Keratinocyte (primary cell): ENCODE measurements at regions not wholly inside any gene's neighbourhood (a gene's known extent, or its start where the extent isn't known, plus 50 kb on each side); places are given as distances from the start of the nearest gene placed in this dataset.

Experiments used
- DNase-seq: peaks from one replicate; pipeline ENCODE4 v3.0.0-alpha.2; 2011; ENCODE audit warnings: low read depth, missing footprints, low spot score
- FAIRE-seq: peaks from 2 replicates; lab custom pipeline; 2011; peaks lifted over from hg19 to GRCh38; lab: Jason Lieb, UNC
- H2AFZ ChIP-seq: 2 replicates; pipeline ENCODE4 v1.6.0; 2012; ENCODE audit warnings: low read length, control low read depth, inconsistent platforms; ENCODE audit not compliant: control insufficient read depth
- H3K27ac ChIP-seq: 2 replicates; pipeline ENCODE4 v1.5.1; 2011; ENCODE audit warnings: low read length; ENCODE audit not compliant: control insufficient read depth, insufficient read depth
- H3K27me3 ChIP-seq: 3 replicates; pipeline ENCODE4 v1.6.0; 2011; ENCODE audit warnings: low read length; ENCODE audit not compliant: control insufficient read depth, insufficient read depth; ENCODE audit errors: extremely low read depth
- H3K36me3 ChIP-seq, 2 experiments: 2 replicates in 1 of 2; 3 replicates in 1 of 2; pipeline ENCODE4 v1.5.1; 2011; ENCODE audit warnings: low read length in 2 of 2, mild to moderate bottlenecking in 1 of 2; ENCODE audit not compliant: control insufficient read depth in 2 of 2, insufficient read depth in 2 of 2; ENCODE audit errors: extremely low read depth in 1 of 2
- H3K4me1 ChIP-seq: 3 replicates; pipeline ENCODE4 v1.5.1; 2011; ENCODE audit warnings: low read length; ENCODE audit not compliant: control insufficient read depth, insufficient read depth; ENCODE audit errors: extremely low read depth
- H3K4me2 ChIP-seq: 3 replicates; pipeline ENCODE4 v1.6.0; 2011; ENCODE audit warnings: low read depth, low read length; ENCODE audit not compliant: control insufficient read depth, insufficient read depth; ENCODE audit errors: extremely low read depth
- H3K4me3 ChIP-seq, 3 experiments: fragments of 200-600 bp in 1 of 3; sonication (generic) in 1 of 3; 2 replicates in 2 of 3; 3 replicates in 1 of 3; pipeline ENCODE4 v1.5.1; 2011 to 2016; ENCODE audit warnings: low read length in 3 of 3, mild to moderate bottlenecking in 3 of 3, control low read depth in 2 of 3, inconsistent platforms in 1 of 3, low read depth in 1 of 3, mixed read lengths in 1 of 3, mixed run types in 1 of 3, moderate library complexity in 1 of 3; ENCODE audit not compliant: control insufficient read depth in 2 of 3, insufficient read depth in 2 of 3; ENCODE audit errors: extremely low read depth in 1 of 3
- H3K79me2 ChIP-seq: 2 replicates; pipeline ENCODE4 v1.6.0; 2012; ENCODE audit warnings: low read length; ENCODE audit not compliant: control insufficient read depth, insufficient read depth
- H3K9ac ChIP-seq: 3 replicates; pipeline ENCODE4 v1.6.0; 2011; ENCODE audit warnings: low read length; ENCODE audit not compliant: control insufficient read depth, insufficient read depth; ENCODE audit errors: extremely low read depth
- H3K9me1 ChIP-seq: 3 replicates; pipeline ENCODE4 v1.6.0; 2011; ENCODE audit warnings: low read length; ENCODE audit not compliant: control insufficient read depth, insufficient read depth; ENCODE audit errors: extremely low read depth
- H3K9me3 ChIP-seq: 2 replicates; pipeline ENCODE4 v1.5.1; 2012; ENCODE audit warnings: low read depth, low read length; ENCODE audit not compliant: control insufficient read depth
- H4K20me1 ChIP-seq: 3 replicates; pipeline ENCODE4 v1.6.0; 2011; ENCODE audit warnings: low read length; ENCODE audit not compliant: control insufficient read depth, insufficient read depth; ENCODE audit errors: extremely low read depth
- CTCF ChIP-seq, 3 experiments: IDR thresholded peaks in 1 of 3; conservative IDR thresholded peaks in 1 of 3; optimal IDR thresholded peaks in 1 of 3; 2 replicates in 2 of 3; 3 replicates in 1 of 3; pipeline versions ENCODE3 to v1.5.1; 2011; ENCODE audit warnings: low read length in 3 of 3, mild to moderate bottlenecking in 3 of 3, moderate library complexity in 2 of 3, control low read depth in 1 of 3, inconsistent platforms in 1 of 3; ENCODE audit not compliant: insufficient read depth in 2 of 3; ENCODE audit errors: extremely low read depth in 1 of 3
- EZH2 ChIP-seq: IDR thresholded peaks from one replicate; pipeline ENCODE4 v1.6.1; 2012; ENCODE audit warnings: inconsistent platforms, mild to moderate bottlenecking, low read length, moderate library complexity
- dilution Hi-C: fragments of 300-500 bp; cut with MboI; formaldehyde crosslinking; loops from one replicate; pipeline ENCODE4 v1.7.0; 2020; ENCODE audit warnings: low sequenced_read_pairs; ENCODE audit not compliant: extremely low pct_ligation_motif_present

GRCh38 chr1:184892116-184892515, 82.2 kb downstream of the NIBAN1 start:
- H3K36me3 ChIP-seq, result no peaks in the 10 kb centered on the region
- no peaks in the 10 kb centered on the region for H4K20me1 ChIP-seq
- H3K79me2 ChIP-seq, result no peaks in the 10 kb centered on the region
- dilution Hi-C loops, result no loop called here
- H3K27me3 ChIP-seq, result no peaks in the 10 kb centered on the region
- H3K27ac ChIP-seq, result no peak overlapping the region
- peak; percentile 41 for DNase-seq
- H3K9ac ChIP-seq, result no peak overlapping the region
- no peak for FAIRE-seq
- no peak overlapping the region for H3K4me2 ChIP-seq
- no peak overlapping the region for H2AFZ ChIP-seq
- H3K4me3 ChIP-seq, result no peak overlapping the region
- no peak for TF ChIP-seq EZH2
- TF ChIP-seq CTCF (optimal IDR thresholded peaks at IDR 0.05 in 1 of 3, IDR thresholded peaks at IDR 0.05 in 1 of 3, conservative IDR thresholded peaks at IDR 0.05 in 1 of 3; ENCODE audit: extremely low read depth in 1 of 3, insufficient read depth in 2 of 3, low read length in 3 of 3), result no peak
- H3K9me1 ChIP-seq, result no peaks in the 10 kb centered on the region
- H3K9me3 ChIP-seq, result no peaks in the 10 kb centered on the region
- peaks cover 38% of the 10 kb centered on the region for H3K4me1 ChIP-seq

GRCh38 chr1:184891440-184891839, 82.9 kb downstream of the NIBAN1 start:
- Histone ChIP-seq H2AFZ (no peak overlapping the region), H3K9ac (no peak overlapping the region), H4K20me1 (no peaks in the 10 kb centered on the region), H3K4me3 (no peak overlapping the region), H3K79me2 (no peaks in the 10 kb centered on the region), H3K4me1 (peaks cover 38% of the 10 kb centered on the region), H3K27me3 (no peaks in the 10 kb centered on the region), H3K27ac (no peak overlapping the region), H3K4me2 (no peak overlapping the region), H3K9me1 (no peaks in the 10 kb centered on the region), H3K36me3 (no peaks in the 10 kb centered on the region), H3K9me3 (no peaks in the 10 kb centered on the region)
- no peak for DNase-seq
- dilution Hi-C loops, result no loop called here
- TF ChIP-seq EZH2, result no peak
- TF ChIP-seq CTCF (optimal IDR thresholded peaks at IDR 0.05 in 1 of 3, IDR thresholded peaks at IDR 0.05 in 1 of 3, conservative IDR thresholded peaks at IDR 0.05 in 1 of 3; ENCODE audit: extremely low read depth in 1 of 3, insufficient read depth in 2 of 3, low read length in 3 of 3), result no peak
- no peak for FAIRE-seq
